ENCODE measurements at regions not wholly inside any gene's neighbourhood (a gene's known extent, or its start where the extent isn't known, plus 50 kb on each side); places are given as distances from the start of the nearest gene placed in this dataset.

- CTCF ChIA-PET (ENCODE audit: low intra/inter-chr PET ratio), result no interaction called here
- no peak overlapping the region for H3K9ac ChIP-seq (ENCODE audit: insufficient read depth in 1 of 2, low read depth in 2 of 2, low read length in 2 of 2)
- BruUV-seq (replicated peaks), result no TSS peak
- no peak overlapping the region for H3K4me2 ChIP-seq (ENCODE audit: insufficient read depth, low read length)
- no peaks in the 10 kb centered on the region for H4K20me1 ChIP-seq (replicated peaks; ENCODE audit: control insufficient read depth, insufficient read depth, low read length)
- 0% methylated on average over 4 of the region's 4 CpGs for WGBS (ENCODE audit: insufficient coverage, low coverage, missing lambda C conversion rate)
- no peak for DNase-seq (ENCODE audit: extremely low read depth in 1 of 4, low spot score in 3 of 4)
- H3K79me2 ChIP-seq (ENCODE audit: control insufficient read depth, insufficient read depth, low read length), result no peaks in the 10 kb centered on the region
- TF ChIP-seq CREB5 (CRISPR knock-in tag; IDR thresholded peaks at IDR 0.05), result no peak
- no peak for TF ChIP-seq MAX (CRISPR knock-in tag; IDR thresholded peaks at IDR 0.05)
- no peak for TF ChIP-seq NR2C2 (CRISPR knock-in tag; IDR thresholded peaks at IDR 0.05)
- no peak for TF ChIP-seq NR2C2 (tag; IDR thresholded peaks at IDR 0.05)
- TF ChIP-seq ZNF143 (CRISPR knock-in tag; IDR thresholded peaks at IDR 0.05), result no peak
- TF ChIP-seq GABPA (tag; conservative IDR thresholded peaks at IDR 0.05; ENCODE audit: low read depth), result no peak
- no peak for TF ChIP-seq PATZ1 (CRISPR knock-in tag; IDR thresholded peaks at IDR 0.05; ENCODE audit: borderline replicate concordance)
- TF ChIP-seq PHF8 (IDR thresholded peaks at IDR 0.05; ENCODE audit: borderline replicate concordance, low read length), result no peak
- no peak for TF ChIP-seq NR2F6 (CRISPR knock-in tag; IDR thresholded peaks at IDR 0.05)
- no peak for TF ChIP-seq FUS (optimal IDR thresholded peaks at IDR 0.05; ENCODE audit: low read depth, low read length)
- TF ChIP-seq ZNF197 (CRISPR knock-in tag; IDR thresholded peaks at IDR 0.05; ENCODE audit: low read depth), result no peak
- no peak for TF ChIP-seq MCM5 (IDR thresholded peaks at IDR 0.05; ENCODE audit: low read depth)
- TF ChIP-seq TAF7 (tag; IDR thresholded peaks at IDR 0.05), result no peak
- no peak for TF ChIP-seq CHD1 (IDR thresholded peaks at IDR 0.05; ENCODE audit: low read length)
- no peak for TF ChIP-seq ZNF12 (CRISPR knock-in tag; IDR thresholded peaks at IDR 0.05)
- TF ChIP-seq ZBTB33 (CRISPR knock-in tag; IDR thresholded peaks at IDR 0.05), result no peak
- TF ChIP-seq DACH1 (IDR thresholded peaks at IDR 0.05; ENCODE audit: partially characterized antibody), result no peak
- no peak overlapping the region for H3K4me3 ChIP-seq
- no peaks in the 10 kb centered on the region for H3K9me3 ChIP-seq (replicated peaks; ENCODE audit: control insufficient read depth, insufficient read depth, low read depth, low read length)
- peaks cover 0 to 25% of the 10 kb centered on the region in 2 experiments; a peak in 4 of 5 replicates for H3K27me3 ChIP-seq (ENCODE audit: control insufficient read depth in 2 of 2, insufficient read depth in 2 of 2, low read length in 2 of 2)
- no peak for ATAC-seq
- H2AFZ ChIP-seq (ENCODE audit: low read depth, low read length), result no peak overlapping the region
- FAIRE-seq, result no peak
- intact Hi-C loops (cut with micrococcal nuclease) (no loop called here), in situ Hi-C loops (cut with MboI) (no loop called here)
- no peaks in the 10 kb centered on the region for H3K9me1 ChIP-seq (ENCODE audit: control insufficient read depth, insufficient read depth, low read length)
- POLR2A ChIA-PET, result interaction anchor here (1.9 kb wide), 1 partner anchor 12 kb away, joined by 4 read pairs; no protein-coding TSS in a partner anchor
- H3K27ac ChIP-seq (ENCODE audit: extremely low read depth, low read depth, low read length), result no peak overlapping the region
- H3K4me1 ChIP-seq (replicated peaks in 1 of 2; ENCODE audit: control insufficient read depth in 2 of 2, insufficient read depth in 2 of 2, low read length in 2 of 2), result no peaks in the 10 kb centered on the region
- H3K36me3 ChIP-seq (ENCODE audit: control insufficient read depth, insufficient read depth, low read length), result no peaks in the 10 kb centered on the region
Observed at GRCh38 chr16:26909623-26910022, 157.1 kb upstream of the C16orf82 start.
